Prostate gland (tissue), 2 donors: ENCODE measurements at regions not wholly inside any gene's neighbourhood (a gene's known extent, or its start where the extent isn't known, plus 50 kb on each side); places are given as distances from the start of the nearest gene placed in this dataset.

ENCODE experiments used
- POLR2A ChIP-seq: fragments of 450-650 bp; IDR thresholded peaks from one replicate; pipeline ENCODE4 v1.6.1; 2016; ENCODE audit warnings: antibody characterized with exemption, mild to moderate bottlenecking
- TF ChIP-seq, protein P1 (sequence below), 4 experiments: fragments of 200-600 bp in 2 of 4; fragments of 450-650 bp in 2 of 4; sonication (generic) in 2 of 4; IDR thresholded peaks; 1 replicate in 3 of 4; 2 replicates in 1 of 4; pipeline ENCODE4 v1.5.1; 2016 to 2019; ENCODE audit warnings: antibody characterized with exemption in 4 of 4, mild to moderate bottlenecking in 2 of 4, moderate library complexity in 2 of 4

DNA sequence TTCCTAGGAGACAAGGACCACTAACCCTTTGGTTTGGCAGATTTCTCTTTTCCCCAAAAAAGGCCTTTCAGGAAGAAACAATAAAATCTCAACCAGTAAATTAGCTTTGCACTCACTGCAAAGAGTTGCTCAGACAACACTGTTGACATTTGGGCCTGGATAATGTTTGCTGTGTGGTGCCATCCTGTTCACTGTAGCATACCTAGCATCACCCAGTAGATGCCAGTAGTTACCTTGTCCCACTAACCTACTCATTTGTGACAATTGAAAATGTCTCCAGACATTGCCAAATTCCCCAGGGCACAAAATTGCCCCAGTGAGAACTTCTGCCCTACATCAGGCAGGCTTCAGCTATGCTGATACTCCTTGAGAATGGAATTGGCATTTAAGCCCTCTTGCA, 177.0 kb upstream of the ERCC4 start:
- TF ChIP-seq, protein P1, sequence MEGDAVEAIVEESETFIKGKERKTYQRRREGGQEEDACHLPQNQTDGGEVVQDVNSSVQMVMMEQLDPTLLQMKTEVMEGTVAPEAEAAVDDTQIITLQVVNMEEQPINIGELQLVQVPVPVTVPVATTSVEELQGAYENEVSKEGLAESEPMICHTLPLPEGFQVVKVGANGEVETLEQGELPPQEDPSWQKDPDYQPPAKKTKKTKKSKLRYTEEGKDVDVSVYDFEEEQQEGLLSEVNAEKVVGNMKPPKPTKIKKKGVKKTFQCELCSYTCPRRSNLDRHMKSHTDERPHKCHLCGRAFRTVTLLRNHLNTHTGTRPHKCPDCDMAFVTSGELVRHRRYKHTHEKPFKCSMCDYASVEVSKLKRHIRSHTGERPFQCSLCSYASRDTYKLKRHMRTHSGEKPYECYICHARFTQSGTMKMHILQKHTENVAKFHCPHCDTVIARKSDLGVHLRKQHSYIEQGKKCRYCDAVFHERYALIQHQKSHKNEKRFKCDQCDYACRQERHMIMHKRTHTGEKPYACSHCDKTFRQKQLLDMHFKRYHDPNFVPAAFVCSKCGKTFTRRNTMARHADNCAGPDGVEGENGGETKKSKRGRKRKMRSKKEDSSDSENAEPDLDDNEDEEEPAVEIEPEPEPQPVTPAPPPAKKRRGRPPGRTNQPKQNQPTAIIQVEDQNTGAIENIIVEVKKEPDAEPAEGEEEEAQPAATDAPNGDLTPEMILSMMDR (IDR thresholded peaks at IDR 0.05) = no peak
- TF ChIP-seq POLR2A = no peak
